GM21576 (cell line): ENCODE measurements at regions not wholly inside any gene's neighbourhood (a gene's known extent, or its start where the extent isn't known, plus 50 kb on each side); places are given as distances from the start of the nearest gene placed in this dataset.

Experiments used
- ATAC-seq: cut with Tn5 transposase; IDR thresholded peaks from one replicate; pipeline ENCODE4 v1.9.1; 2021; ENCODE audit warnings: mild to moderate bottlenecking, moderate library complexity; ENCODE audit not compliant: unreplicated experiment

GRCh38 chr18:77815666-77816338 is 566.2 kb downstream of the GALR1 start:
- no peak for ATAC-seq

- no peak for ATAC-seq
Measured at GRCh38 chr18:77818328-77818727, 568.7 kb downstream of the GALR1 start.

- ATAC-seq: no peak
Measured at GRCh38 chr18:77820472-77820871, 570.8 kb downstream of the GALR1 start.

GRCh38 chr18:77821892-77822291 is 572.2 kb downstream of the GALR1 start:
- no peak for ATAC-seq

- ATAC-seq: no peak
Measured at GRCh38 chr18:77822632-77823031, 573.0 kb downstream of the GALR1 start.

- ATAC-seq: no peak
Measured at GRCh38 chr18:77833807-77834206, 584.2 kb downstream of the GALR1 start.

- ATAC-seq: no peak
Measured at GRCh38 chr18:77851802-77852201, 602.2 kb downstream of the GALR1 start.

- no peak for ATAC-seq
Measured at GRCh38 chr18:77853859-77854258, 604.2 kb downstream of the GALR1 start.

- no peak for ATAC-seq
Measured at GRCh38 chr18:77857678-77858655, 608.3 kb downstream of the GALR1 start.

GRCh38 chr18:77859634-77860033 is 610.0 kb downstream of the GALR1 start:
- ATAC-seq: no peak

- no peak for ATAC-seq
Measured at GRCh38 chr18:77862066-77862757, 612.6 kb downstream of the GALR1 start.

- ATAC-seq: no peak
Measured at GRCh38 chr18:77865853-77866252, 616.2 kb downstream of the GALR1 start.

GRCh38 chr18:77866351-77866750 is 616.7 kb downstream of the GALR1 start:
- ATAC-seq: no peak

- ATAC-seq: no peak
Measured at GRCh38 chr18:77870199-77870598, 620.6 kb downstream of the GALR1 start.

GRCh38 chr18:77870894-77871293 is 621.2 kb downstream of the GALR1 start:
- ATAC-seq: no peak

GRCh38 chr18:77872166-77872565 is 622.5 kb downstream of the GALR1 start:
- ATAC-seq: no peak

GRCh38 chr18:77876319-77876865 is 626.7 kb downstream of the GALR1 start:
- ATAC-seq: no peak

- ATAC-seq: no peak
Measured at GRCh38 chr18:77879829-77880228, 630.2 kb downstream of the GALR1 start.

GRCh38 chr18:77884454-77884853 is 634.8 kb downstream of the GALR1 start:
- ATAC-seq: no peak

GRCh38 chr18:77894060-77894459 is 644.4 kb downstream of the GALR1 start:
- no peak for ATAC-seq

- no peak for ATAC-seq
Measured at GRCh38 chr18:77895250-77895649, 645.6 kb downstream of the GALR1 start.
